HG03175 (cell line): ENCODE measurements at regions not wholly inside any gene's neighbourhood (a gene's known extent, or its start where the extent isn't known, plus 50 kb on each side); places are given as distances from the start of the nearest gene placed in this dataset.
"Not testable (repeated sequence)": the region's sequence is repeated elsewhere in the genome, so short reads cannot be mapped to it uniquely, and the experiment has no call there.

ENCODE experiments used
- ATAC-seq: cut with Tn5 transposase; IDR thresholded peaks from one replicate; pipeline ENCODE4 v1.9.1; 2021; ENCODE audit warnings: mild to moderate bottlenecking, moderate library complexity; ENCODE audit not compliant: unreplicated experiment

DNA sequence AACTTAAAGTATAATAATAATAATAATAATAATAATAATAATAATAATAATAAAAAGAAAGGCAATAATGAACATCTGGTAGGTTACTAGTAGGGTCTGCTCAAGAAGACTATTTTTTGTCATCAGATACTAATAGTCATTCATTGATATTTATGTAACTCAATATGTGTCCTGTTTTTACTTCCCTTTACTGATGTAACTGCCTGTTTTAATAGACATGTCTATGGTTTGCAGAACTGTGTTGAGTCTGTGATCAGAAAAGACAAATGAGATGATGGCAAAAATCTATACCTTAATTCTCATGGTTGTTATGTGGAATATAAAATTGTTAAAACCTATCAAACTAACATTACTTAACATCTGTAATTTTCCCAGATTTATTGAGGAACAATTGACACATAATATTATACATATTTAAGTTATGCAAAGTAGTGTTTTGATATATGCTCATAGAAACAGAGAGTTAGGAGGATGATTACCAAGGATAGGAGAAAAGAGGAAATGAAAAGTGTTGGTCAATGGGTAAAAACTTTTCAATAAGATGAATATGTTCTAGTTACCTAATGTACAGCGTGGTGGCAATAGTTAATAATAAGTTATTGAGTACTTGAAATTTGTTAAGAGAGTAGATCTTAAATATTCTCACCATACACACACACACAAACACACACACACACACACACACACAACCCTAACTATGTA lies 699.4 kb downstream of the ZPLD1 start:
- peak; percentile 97 for ATAC-seq

DNA sequence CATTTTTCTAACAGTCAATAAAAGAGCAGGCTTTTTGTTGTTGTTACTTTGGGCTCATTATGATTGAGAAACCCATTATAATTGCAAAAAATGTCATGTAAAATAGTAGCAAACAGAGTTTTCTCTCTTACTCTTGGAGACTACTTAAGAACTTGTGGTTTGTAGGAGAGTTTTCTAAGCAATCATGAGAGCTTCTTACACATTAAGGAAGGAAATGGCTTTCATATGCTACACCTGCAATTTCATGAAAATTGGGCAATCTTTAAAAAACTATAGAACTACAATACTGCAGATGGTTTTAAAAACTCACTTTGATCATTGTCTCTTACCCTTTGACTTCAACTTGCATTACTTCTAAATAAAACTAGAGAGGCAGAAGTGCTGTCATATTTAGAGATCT lies 701.8 kb downstream of the ZPLD1 start:
- no peak for ATAC-seq

DNA sequence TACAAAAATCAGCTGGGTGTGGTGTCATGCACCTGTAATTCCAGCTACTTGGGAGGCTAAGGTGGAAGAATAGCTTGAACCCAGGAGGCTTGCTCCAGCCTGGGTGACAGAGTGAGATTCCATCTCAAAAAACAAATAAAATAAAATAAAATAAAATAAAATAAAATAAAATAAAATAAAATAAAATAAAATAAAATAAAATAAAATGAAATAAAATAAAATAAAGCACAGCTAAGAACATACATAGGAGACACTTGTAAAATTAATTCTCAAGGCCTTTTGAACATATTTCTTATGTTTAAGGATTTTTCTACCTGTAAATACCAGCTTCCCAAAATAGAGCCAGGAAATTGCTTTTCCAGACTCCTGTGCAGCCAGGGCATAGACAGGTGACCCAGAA lies 703.0 kb downstream of the ZPLD1 start:
- no peak for ATAC-seq

DNA sequence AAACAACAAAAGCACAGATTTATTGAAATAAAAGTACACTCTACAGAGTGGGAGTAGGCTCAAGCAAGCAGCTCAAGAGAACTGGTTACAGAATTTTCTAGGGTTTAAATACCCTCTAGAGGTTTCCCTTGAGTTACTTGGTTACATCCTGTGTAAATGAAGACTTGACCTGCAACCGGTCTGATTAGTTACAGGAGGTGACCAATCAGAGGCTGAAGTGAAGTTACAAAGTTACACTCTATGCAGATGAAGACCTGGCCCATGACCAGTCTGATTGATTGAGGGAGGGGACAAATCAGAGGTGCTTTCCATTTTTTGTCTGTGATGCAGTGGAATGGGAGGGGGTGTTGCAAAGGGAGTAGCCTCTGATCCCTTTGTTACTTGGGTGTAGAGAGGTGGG lies 723.4 kb downstream of the ZPLD1 start:
- ATAC-seq, result no peak

DNA sequence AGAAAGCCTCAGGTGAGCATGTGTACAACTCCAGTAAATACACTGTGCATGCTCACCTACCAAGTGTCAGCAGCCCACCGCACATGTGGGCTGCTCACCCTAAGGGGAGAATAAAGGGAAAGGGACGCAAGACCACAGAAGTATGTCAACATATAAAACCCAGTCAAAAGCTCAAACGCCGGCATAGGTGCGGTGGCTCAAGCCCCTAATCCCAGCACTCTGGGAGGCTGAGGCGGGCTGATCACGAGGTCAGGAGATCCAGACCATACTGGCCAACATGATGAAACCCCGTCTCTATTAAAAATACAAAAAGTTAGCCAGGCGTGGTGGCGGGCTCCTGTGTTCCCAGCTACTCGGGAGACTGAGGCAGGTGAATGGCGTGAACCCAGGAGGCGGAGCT lies 732.1 kb downstream of the ZPLD1 start:
- no peak for ATAC-seq

DNA sequence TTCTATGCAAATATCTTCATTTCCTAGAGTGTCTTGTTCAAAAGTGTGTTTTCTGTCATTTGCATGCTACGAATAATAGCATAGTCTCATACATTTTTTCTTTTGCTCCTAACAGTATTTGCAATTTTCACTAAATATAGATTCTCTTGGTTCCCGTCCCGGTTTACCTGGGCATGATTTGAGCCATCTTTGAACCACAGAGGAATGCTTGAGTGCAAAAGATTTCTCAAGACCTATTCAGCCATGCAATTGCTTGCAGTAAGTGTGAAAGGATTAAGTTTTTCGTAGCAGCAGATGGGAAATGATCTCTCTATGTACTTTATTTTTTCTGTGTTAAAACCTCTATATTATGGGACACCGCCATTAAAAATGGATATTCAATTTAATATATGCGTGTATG lies 733.0 kb downstream of the ZPLD1 start:
- ATAC-seq, result peak; percentile 27

DNA sequence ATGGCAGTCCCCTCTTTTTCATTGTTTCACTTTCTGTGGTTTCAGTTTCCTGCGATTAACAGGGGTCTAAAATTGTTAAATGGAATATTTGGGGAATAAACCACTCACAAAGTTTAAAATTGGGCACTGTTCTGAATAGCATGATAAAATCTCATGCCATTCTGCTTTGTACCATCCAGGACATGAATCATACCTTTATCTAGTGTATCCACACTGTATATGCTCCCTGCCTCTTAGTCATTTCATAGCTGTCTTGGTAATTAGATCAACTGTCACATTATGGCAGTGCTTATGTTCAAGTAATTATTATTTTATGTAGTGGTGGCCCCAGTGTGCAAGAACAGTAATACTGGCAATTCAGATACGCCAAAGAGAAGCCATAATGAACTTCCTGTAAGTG lies 734.5 kb downstream of the ZPLD1 start:
- no peak for ATAC-seq

DNA sequence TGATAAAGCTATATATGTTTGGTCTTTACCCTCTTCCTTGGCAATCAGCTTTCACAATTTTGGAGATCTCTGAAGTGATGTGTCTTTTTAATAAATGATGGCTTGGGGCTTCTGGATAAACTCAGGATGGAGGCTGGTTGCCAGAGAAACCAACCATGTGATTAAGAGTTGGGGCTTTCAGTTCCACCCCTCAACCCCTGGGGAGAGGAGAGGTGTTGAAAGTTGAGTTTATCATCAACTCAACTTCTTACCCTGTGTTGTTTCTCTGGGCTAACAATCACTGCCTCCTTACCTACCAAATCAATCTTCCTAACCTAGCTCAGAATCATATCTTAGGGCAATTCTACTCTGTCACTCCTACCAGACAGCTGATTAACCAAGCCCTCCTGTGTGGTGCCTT lies 735.8 kb downstream of the ZPLD1 start:
- ATAC-seq, result peak; percentile 93

DNA sequence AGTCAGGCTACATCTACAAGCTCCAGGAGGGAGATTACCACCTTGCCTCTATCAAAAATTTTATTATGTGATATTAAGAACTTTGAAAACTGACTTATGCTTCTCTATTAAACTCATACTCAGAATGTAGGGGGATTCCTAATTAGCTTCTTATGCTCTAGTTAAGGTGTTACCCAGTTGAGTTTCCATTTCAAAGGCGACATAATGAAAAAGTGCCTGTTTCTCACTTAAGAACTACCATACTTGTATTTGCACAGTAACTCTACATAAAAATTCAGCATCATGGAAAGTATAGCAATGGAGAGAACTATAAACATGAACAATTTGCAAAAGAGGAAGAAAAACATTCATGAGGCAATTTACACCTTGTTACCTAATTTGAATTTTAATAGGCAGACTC lies 739.1 kb downstream of the ZPLD1 start:
- no peak for ATAC-seq

DNA sequence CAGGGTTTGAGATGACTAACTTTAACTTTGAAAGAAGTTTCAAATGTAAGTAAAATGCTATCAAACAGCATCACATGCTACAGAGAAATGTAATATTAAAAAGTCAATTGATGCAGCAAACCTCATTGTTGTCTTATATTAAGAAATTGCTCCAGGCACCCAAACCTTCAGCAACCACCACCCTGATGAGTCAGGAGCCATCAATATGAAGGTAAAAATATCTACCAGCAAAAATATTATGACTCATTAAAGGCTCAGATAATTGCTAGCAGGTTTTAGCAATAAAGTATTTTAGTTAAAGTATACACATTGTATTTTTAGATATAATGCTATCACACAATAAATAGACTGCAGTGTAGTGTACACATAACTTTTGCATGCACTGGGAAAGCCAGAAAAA lies 746.3 kb downstream of the ZPLD1 start:
- no peak for ATAC-seq

DNA sequence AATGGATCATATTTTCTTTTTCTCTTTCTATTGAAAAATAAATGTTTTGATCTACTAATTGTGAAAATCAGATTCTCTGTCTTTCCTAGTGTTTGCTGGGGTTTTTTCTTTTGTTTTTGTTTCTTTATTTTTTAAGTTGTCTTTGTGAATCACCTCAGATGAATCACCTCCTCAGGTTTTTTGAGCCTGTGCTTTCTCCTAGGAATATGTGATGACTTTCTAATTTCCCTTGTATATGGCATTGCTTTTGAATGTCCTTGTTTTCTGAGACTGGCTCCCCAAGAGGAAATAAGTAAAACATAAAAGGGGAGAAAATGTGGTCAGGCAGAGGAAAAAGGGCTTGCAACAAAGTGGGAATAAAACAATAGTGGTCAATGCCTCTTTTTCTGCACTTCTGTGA lies 750.0 kb downstream of the ZPLD1 start:
- no peak for ATAC-seq

DNA sequence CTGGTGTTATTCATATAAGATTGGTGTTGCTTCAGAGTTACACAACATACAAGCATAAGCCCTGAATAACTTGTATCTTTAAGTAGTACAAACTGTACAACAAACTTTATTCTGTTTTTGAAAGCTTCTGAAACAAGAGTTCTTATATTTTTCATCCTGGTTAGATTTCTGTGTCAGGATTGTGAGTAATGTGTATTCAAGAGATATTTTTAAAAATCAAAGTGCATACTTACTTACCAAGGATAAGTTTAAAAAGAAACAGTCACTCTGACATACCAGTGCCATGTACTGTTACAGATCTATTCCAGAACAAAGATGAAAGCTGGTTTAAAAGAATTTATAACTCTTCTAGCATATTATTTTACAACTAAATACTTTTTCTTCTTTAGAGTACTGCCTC lies 755.1 kb downstream of the ZPLD1 start:
- ATAC-seq, result no peak

DNA sequence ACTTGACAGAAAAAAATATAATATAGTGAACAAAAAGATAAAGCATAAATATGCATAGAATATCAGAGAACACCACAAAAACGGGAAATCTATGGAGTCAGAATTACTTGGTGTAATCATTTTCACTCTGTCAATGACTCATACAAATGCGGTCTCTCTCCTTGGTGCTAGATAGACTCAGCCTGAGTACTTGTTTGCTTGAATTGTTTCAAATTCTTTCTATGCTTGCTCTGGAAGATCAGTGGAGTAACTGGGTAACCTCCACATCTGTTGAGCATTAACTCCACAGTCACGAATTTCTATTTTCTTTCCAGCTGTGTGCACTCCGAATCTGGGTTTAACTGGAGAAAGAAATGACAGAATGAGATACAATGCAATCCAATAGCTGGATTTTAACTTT lies 760.4 kb downstream of the ZPLD1 start:
- no peak for ATAC-seq

DNA sequence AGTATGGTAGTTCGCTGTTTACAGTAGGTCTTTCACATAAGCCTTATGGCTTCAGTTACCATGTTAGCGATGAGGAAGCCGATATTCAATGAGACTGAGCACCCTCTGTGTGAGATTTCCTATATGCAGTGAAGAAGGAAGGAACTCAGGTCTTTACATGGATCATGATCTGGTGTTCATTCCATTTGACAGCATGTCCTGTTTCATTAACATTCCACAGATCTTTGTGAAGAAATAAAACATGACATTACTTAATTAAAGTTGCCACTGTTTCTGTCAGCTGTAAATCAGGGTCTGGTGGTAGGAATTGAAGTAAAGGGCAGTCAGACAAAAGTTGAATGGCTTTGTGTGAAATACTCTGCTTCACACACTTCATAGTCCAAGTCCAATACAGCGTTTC lies 768.6 kb downstream of the ZPLD1 start:
- no peak for ATAC-seq

DNA sequence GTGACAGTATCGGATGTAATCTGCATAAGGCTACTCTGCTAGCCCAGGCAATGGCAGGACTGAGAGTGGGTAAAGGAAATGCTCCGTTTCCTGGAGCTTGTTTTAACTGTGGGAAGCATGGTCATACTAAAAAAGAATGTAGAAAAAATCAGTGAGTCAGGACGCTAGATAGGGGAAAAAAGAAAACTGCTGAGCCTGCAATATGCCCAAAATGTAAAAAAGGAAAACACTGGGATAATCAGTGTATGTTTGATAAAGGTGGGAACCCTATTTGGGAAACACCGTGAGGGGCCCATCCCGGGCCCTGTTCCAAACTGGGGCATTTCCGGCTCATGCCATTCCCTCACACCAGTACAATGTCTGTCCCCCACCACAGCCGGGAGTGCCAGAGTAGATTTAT lies 775.8 kb downstream of the ZPLD1 start:
- no peak for ATAC-seq

DNA sequence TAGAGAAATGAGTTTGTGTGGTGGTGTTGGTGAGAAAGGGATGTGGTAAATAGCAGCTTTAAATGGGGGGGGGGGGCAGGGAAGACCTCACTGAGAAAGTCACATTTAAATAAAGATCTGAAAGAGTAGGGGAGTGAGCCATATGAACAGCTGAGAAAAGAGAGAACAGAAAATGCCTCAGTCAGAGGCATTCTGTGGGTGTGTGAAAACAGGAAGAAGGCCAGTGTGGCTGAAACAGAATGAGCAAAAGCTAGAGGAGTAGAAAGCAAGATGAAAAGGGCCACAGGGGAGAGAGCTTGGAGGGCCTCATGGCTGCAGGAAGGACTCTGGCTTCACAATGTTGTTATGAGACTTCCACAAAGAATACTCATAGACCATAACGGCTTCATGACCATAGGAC lies 783.3 kb downstream of the ZPLD1 start:
- ATAC-seq, result peak; percentile 100

DNA sequence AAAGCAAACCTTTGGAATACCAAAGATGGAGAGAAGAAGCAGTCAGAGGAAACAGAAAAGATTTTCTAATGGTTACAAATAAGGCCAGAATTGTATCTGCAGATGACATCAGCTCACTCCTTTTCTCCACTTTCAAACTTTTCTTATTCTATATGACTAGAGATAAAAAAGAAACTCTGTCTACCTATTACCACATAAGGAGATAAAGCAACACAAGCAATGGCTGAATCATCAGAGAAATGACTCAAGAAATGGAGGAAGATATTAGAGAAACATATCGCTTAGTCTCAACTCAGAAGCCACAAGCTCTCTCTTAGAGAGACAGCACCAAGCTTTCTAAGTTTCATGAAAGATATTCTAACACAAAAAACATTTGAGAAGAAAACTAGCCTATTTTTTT lies 784.0 kb downstream of the ZPLD1 start:
- ATAC-seq, result peak; percentile 23

DNA sequence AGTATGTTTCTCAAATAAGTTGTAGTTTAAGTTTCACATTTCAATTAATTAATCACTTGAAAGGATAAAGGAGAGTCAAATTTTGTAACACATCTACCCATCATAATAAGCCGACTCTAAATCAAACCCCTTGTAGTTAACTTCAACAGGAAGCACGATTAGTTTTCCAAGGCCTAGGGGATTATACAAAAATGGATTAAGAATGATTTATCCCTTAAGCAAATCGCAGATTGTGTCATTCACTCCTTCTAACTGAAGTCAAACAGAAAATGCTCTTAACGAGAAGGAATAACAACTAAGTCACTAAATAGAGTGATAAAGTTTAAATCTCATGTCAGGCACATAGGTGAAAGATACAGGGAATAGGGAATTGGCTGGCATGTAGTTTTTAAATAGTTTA lies 792.8 kb downstream of the ZPLD1 start:
- ATAC-seq, result no peak

DNA sequence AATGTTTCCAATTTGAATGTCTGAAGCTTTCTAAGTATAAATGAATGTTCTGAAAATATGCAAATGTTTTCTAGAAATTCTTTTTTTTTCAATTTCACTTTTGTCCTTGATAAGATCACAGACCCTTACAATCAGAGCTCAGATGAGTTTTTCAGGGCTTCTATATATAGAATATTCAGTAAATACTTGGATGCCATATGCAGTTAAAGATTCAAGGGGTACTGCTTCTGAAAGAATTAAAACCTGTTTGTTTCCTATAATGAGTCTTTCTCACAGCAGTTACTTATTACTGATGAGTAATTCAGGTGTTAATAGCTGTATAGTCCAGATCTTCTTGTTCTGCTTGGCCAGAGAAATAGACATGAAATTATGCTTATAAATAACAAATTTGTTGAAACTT lies 812.6 kb downstream of the ZPLD1 start:
- ATAC-seq, result no peak

DNA sequence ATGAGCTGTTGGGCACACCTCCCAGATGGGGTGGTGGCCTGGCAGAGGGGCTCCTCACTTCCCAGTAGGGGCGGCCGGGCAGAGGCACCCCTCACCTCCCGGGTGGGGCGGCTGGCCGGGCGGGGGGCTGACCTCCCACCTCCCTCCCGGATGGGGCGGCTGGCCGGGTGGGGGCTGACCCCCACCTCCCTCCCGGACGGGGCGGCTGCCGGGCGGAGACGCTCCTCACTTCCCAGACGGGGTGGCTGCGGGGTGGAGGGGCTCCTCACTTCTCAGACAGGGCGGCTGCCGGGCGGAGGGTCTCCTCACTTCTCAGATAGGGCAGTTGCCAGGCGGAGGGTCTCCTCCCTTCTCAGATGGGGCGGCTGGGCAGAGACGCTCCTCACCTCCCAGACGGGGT lies 820.0 kb downstream of the ZPLD1 start:
- not testable (repeated sequence) for ATAC-seq

DNA sequence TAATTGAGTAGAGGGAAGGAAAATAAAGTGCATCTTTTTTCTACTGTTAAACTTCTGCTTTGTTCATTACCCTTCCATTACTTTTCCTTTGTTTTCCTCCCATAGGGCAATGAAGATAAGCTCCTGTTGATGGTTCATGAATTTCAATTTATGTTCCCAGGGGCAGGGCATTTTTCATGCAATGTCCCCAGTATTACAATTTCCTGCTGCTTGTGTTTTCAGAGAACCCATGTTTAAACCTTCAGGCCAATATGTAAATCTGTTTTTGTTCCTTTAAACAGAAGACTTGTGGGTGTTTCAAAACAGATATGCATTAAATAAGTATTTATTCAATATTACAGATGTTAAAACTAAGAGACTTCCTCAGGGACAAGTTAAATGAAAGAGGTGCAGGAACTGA lies 834.5 kb downstream of the ZPLD1 start:
- ATAC-seq, result no peak

DNA sequence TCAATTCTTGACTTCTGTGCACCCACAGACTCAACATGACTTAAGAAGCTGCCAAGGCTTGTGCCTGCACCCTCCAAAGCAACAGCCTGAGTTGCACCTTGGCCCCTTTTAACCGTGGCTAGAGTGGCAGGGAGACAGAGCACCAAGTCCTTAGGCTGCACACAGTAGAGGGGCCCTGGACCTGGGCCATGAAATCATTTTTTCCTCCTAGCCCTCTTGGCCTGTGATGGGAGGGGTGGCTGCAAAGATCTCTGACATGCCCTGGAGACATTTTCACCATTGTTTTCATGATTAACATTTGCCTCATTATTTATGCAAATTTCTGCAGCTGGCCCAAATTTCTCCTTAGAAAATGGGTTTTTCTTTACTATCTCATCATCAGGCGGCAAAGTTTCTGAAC lies 836.8 kb downstream of the ZPLD1 start:
- no peak for ATAC-seq

DNA sequence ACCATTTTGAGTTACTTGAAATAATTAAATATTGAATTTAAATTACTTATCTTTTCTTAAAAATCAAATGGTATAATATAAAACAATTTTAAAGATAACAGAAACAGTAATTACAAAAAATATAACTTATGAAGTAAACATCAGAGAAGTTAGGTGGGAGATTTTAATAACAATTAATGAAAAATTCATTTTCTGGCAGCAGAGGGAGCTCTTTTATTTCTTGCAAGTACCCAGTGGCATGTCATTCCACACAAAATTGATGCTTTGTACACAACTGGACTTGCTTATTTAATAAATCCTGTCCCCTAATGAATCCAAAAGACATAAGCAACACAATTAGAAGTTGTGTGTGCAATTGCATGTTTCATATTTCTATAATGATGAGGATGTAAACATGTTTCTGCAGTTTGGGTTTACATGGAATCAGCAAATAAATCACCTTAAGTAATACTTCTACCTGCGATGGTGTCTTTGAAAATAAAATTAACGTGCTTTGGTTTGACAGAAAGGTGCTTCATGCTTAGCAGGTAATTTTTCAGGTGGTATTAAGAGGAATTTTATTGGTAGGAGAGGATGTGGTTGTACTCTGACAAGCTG lies 861.3 kb downstream of the ZPLD1 start:
- no peak for ATAC-seq
